ENCODE measurements at regions not wholly inside any gene's neighbourhood (a gene's known extent, or its start where the extent isn't known, plus 50 kb on each side); places are given as distances from the start of the nearest gene placed in this dataset.

GRCh38 chr5:110945874-110946436, 125.6 kb upstream of the TSLP start:
- Mint-ChIP-seq H3K27ac (no peak overlapping the region), H3K9me3 (peaks cover 9% of the 10 kb centered on the region), H3K4me1 (no peaks in the 10 kb centered on the region)

GRCh38 chr5:110951373-110951791, 120.1 kb upstream of the TSLP start:
- DNase-seq (ENCODE audit: low spot score in 2 of 2, unreplicated experiment in 2 of 2), result no peak
- Mint-ChIP-seq H3K27ac (no peak overlapping the region), H3K4me1 (no peaks in the 10 kb centered on the region), H3K27me3 (ENCODE audit: low read depth) (peaks cover 2% of the 10 kb centered on the region), H3K36me3 (no peaks in the 10 kb centered on the region), H3K9me3 (peaks cover 29% of the 10 kb centered on the region), H3K4me3 (no peak overlapping the region)
- TF ChIP-seq CTCF (IDR thresholded peaks at IDR 0.05; ENCODE audit: unreplicated experiment), result no peak

More at GRCh38 chr5:110945874-110946436, 125.6 kb upstream of the TSLP start:
- Mint-ChIP-seq H3K36me3 (no peaks in the 10 kb centered on the region), H3K27me3 (ENCODE audit: low read depth) (peaks cover 9% of the 10 kb centered on the region), H3K4me3 (no peak overlapping the region)
- no peak for TF ChIP-seq CTCF (IDR thresholded peaks at IDR 0.05; ENCODE audit: unreplicated experiment)
- DNase-seq (ENCODE audit: low spot score in 2 of 2, unreplicated experiment in 2 of 2), result no peak

- Mint-ChIP-seq H3K27ac (no peak overlapping the region), H3K4me3 (no peak overlapping the region), H3K27me3 (ENCODE audit: low read depth) (no peaks in the 10 kb centered on the region), H3K36me3 (no peaks in the 10 kb centered on the region), H3K9me3 (peaks cover 28% of the 10 kb centered on the region), H3K4me1 (no peaks in the 10 kb centered on the region)
- no peak for DNase-seq (ENCODE audit: low spot score in 2 of 2, unreplicated experiment in 2 of 2)
- TF ChIP-seq CTCF (IDR thresholded peaks at IDR 0.05; ENCODE audit: unreplicated experiment), result no peak
Observed at GRCh38 chr5:110956280-110956912, 115.1 kb upstream of the TSLP start.

- Mint-ChIP-seq H3K36me3 (no peaks in the 10 kb centered on the region), H3K4me1 (no peaks in the 10 kb centered on the region), H3K4me3 (no peak overlapping the region), H3K27ac (no peak overlapping the region), H3K9me3 (peaks cover 28% of the 10 kb centered on the region), H3K27me3 (ENCODE audit: low read depth) (no peaks in the 10 kb centered on the region)
- TF ChIP-seq CTCF (IDR thresholded peaks at IDR 0.05; ENCODE audit: unreplicated experiment), result no peak
- DNase-seq (ENCODE audit: low spot score in 2 of 2, unreplicated experiment in 2 of 2), result no peak
Observed at GRCh38 chr5:110956913-110957813, 114.3 kb upstream of the TSLP start.

- no peak for DNase-seq (ENCODE audit: low spot score in 2 of 2, unreplicated experiment in 2 of 2)
- H3K27ac Mint-ChIP-seq, result no peak overlapping the region
- peaks cover 20% of the 10 kb centered on the region for H3K9me3 Mint-ChIP-seq
- H3K27me3 Mint-ChIP-seq (ENCODE audit: low read depth), result no peaks in the 10 kb centered on the region
- H3K36me3 Mint-ChIP-seq, result no peaks in the 10 kb centered on the region
- H3K4me3 Mint-ChIP-seq, result no peak overlapping the region
- no peaks in the 10 kb centered on the region for H3K4me1 Mint-ChIP-seq
- no peak for TF ChIP-seq CTCF (IDR thresholded peaks at IDR 0.05; ENCODE audit: unreplicated experiment)
Observed at GRCh38 chr5:110957934-110958333, 113.6 kb upstream of the TSLP start.

Measured in mesothelial cell of epicardium (in vitro differentiated cells).